ENCODE measurements at regions not wholly inside any gene's neighbourhood (a gene's known extent, or its start where the extent isn't known, plus 50 kb on each side); places are given as distances from the start of the nearest gene placed in this dataset.

DNA sequence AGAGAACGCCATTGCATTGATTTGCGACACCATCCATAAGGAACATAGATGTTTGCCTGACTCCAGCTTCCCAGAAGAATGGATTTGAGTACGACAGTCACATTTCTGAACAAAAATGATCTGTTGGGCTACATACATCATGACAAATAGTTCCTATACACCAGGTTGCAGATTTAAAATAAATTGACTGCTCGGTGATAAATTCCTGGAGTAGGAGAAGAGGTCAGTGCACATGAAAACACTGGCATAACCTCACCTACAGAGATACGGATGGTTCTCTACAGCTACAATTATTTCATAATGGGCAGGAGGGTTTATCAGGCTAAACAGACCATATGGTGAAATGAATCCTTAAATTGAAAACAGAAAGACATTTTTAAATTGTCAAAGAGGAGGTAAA is 316.5 kb upstream of the ADARB2 start:
- TF ChIP-seq POLR2A (IDR thresholded peaks at IDR 0.05): no peak
- TF ChIP-seq, protein P1, sequence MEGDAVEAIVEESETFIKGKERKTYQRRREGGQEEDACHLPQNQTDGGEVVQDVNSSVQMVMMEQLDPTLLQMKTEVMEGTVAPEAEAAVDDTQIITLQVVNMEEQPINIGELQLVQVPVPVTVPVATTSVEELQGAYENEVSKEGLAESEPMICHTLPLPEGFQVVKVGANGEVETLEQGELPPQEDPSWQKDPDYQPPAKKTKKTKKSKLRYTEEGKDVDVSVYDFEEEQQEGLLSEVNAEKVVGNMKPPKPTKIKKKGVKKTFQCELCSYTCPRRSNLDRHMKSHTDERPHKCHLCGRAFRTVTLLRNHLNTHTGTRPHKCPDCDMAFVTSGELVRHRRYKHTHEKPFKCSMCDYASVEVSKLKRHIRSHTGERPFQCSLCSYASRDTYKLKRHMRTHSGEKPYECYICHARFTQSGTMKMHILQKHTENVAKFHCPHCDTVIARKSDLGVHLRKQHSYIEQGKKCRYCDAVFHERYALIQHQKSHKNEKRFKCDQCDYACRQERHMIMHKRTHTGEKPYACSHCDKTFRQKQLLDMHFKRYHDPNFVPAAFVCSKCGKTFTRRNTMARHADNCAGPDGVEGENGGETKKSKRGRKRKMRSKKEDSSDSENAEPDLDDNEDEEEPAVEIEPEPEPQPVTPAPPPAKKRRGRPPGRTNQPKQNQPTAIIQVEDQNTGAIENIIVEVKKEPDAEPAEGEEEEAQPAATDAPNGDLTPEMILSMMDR (IDR thresholded peaks at IDR 0.05): no peak
- no peak for TF ChIP-seq POLR2AphosphoS5 (IDR thresholded peaks at IDR 0.05)

Data from sigmoid colon (tissue), 4 donors.